Bronchial epithelial cell (primary cell): ENCODE measurements at regions not wholly inside any gene's neighbourhood (a gene's known extent, or its start where the extent isn't known, plus 50 kb on each side); places are given as distances from the start of the nearest gene placed in this dataset.

Source experiments
- DNase-seq: peaks from one replicate; pipeline ENCODE4 v3.0.0-alpha.2; 2010; ENCODE audit warnings: low read depth
- FAIRE-seq: peaks from 2 replicates; lab custom pipeline; 2011; peaks lifted over from hg19 to GRCh38; lab: Jason Lieb, UNC
- H3K27me3 ChIP-seq: 2 replicates; pipeline ENCODE4 v1.5.1; 2011; ENCODE audit warnings: low read length; ENCODE audit not compliant: control insufficient read depth, insufficient read depth
- H3K36me3 ChIP-seq: 2 replicates; pipeline ENCODE4 v1.5.1; 2011; ENCODE audit warnings: low read length; ENCODE audit not compliant: control insufficient read depth, insufficient read depth
- H3K4me3 ChIP-seq: 2 replicates; pipeline ENCODE4 v1.5.1; 2011; ENCODE audit warnings: mild to moderate bottlenecking, low read depth, low read length, control low read depth
- TF ChIP-seq, protein P1 (sequence below): IDR thresholded peaks from 2 replicates; pipeline ENCODE4 v1.5.1; 2011; ENCODE audit warnings: mild to moderate bottlenecking, moderate library complexity, low read length, control low read depth, inconsistent platforms; ENCODE audit not compliant: insufficient read depth, severe bottlenecking

DNA sequence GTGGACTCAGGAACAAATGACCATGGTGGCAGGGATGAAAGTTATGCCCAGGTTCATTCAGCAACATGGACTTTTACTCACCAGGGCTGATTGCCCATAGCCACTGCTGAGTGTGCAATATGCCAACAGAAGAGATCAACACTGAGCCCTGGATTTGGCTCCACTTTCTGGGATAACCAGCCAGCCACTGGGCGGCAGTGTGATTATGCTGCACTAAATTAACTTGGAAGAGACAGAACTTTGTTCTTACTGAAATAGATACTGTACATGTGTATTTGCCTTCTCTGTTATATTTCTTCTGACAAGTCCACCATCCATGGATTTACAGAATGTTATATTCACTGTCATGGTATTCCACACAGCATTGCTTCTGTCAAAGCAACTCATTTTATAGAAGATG lies 257.4 kb downstream of the TDRD3 start:
- no peaks in the 10 kb centered on the region for H3K36me3 ChIP-seq
- DNase-seq (peak; percentile 53), FAIRE-seq (no peak)
- no peak overlapping the region for H3K4me3 ChIP-seq
- TF ChIP-seq, protein P1, sequence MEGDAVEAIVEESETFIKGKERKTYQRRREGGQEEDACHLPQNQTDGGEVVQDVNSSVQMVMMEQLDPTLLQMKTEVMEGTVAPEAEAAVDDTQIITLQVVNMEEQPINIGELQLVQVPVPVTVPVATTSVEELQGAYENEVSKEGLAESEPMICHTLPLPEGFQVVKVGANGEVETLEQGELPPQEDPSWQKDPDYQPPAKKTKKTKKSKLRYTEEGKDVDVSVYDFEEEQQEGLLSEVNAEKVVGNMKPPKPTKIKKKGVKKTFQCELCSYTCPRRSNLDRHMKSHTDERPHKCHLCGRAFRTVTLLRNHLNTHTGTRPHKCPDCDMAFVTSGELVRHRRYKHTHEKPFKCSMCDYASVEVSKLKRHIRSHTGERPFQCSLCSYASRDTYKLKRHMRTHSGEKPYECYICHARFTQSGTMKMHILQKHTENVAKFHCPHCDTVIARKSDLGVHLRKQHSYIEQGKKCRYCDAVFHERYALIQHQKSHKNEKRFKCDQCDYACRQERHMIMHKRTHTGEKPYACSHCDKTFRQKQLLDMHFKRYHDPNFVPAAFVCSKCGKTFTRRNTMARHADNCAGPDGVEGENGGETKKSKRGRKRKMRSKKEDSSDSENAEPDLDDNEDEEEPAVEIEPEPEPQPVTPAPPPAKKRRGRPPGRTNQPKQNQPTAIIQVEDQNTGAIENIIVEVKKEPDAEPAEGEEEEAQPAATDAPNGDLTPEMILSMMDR, result peak; percentile 81
- no peaks in the 10 kb centered on the region for H3K27me3 ChIP-seq

DNA sequence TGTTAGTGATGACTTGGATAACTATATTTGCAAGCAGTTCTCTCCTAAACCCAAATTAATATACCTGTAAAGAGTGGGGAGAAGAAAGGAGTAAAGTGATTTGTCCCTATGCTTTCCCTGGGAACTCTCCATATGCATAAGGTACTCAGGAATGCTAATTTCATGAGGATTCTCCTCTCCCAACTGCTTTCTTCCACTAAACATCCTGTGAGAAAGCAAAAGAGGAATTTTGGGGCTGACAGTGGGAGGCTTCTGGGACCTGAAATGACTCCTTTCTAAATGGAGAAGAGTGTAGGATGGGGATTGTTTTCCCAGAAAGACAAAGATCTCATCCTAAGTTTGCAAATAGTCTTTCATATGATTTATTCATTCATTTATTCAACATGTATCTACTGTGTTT lies 250.5 kb downstream of the TDRD3 start:
- TF ChIP-seq, protein P1, result no peak
- H3K4me3 ChIP-seq, result no peak overlapping the region
- H3K36me3 ChIP-seq, result no peaks in the 10 kb centered on the region
- FAIRE-seq, result no peak
- no peak for DNase-seq
- H3K27me3 ChIP-seq, result no peaks in the 10 kb centered on the region

DNA sequence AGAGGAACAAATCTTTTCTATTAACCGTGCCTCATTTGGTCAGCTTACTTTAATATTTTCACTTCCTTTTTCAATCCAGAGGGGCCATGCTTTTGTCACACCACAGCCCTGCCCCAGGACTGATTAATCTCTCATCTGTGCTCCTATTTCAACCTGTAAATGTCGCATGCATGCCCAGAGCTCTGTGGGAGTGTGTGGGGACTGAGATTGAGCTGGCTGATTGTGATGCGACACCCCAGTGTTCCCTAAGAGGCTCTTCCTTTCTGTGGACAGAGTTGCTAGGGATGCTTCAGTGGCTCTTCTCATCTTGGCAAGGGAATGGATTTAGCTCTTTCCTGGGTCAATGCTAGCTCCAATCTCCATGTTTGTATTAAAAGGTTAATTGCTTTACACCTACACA lies 249.6 kb downstream of the TDRD3 start:
- no peak overlapping the region for H3K4me3 ChIP-seq
- TF ChIP-seq, protein P1, result no peak
- DNase-seq, result no peak
- H3K36me3 ChIP-seq, result no peaks in the 10 kb centered on the region
- FAIRE-seq, result no peak
- H3K27me3 ChIP-seq, result no peaks in the 10 kb centered on the region

DNA sequence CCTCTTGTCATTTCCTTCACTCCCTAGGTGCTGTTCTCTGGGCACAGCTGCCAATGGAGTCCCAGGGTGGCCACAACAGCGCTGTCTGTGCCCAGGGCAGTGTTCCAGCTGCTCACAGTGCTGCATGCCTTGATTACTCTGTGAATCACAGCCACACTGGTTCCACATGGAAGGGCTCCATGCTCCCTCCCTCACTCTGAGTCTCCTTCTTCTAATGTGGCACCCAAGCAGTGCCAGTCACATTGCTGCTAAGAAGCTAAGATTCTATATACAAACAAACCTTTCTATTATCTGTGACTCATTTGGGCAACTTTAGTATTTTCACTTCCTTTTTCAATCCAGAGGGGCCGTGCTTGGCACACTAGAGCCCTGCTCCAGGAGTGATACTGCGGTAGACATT lies 248.7 kb downstream of the TDRD3 start:
- no peak for FAIRE-seq
- Histone ChIP-seq H3K4me3 (no peak overlapping the region), H3K27me3 (no peaks in the 10 kb centered on the region), H3K36me3 (no peaks in the 10 kb centered on the region)
- no peak for DNase-seq
- TF ChIP-seq, protein P1, result no peak

DNA sequence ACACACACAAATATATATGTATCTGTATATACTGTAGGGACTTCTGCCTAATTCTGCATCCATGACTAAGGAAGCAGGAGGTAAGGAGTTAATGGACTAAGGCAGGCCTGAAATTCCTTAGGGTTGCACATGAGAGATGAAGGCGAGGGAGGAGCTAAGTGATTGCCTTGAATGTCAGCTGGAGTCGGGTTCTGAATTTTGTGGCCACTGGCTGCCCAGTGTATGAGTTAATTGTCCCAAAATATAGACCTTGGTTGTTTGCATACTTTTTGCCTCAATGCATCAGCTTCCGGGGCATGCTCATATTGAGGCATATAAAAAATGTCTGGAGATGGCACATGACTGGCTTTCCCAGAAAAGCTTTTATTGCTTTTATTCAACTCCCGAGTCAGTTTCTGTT lies 245.5 kb downstream of the TDRD3 start:
- no peak for FAIRE-seq
- H3K36me3 ChIP-seq, result no peaks in the 10 kb centered on the region
- no peaks in the 10 kb centered on the region for H3K27me3 ChIP-seq
- TF ChIP-seq, protein P1, result no peak
- no peak for DNase-seq
- H3K4me3 ChIP-seq, result no peak overlapping the region

DNA sequence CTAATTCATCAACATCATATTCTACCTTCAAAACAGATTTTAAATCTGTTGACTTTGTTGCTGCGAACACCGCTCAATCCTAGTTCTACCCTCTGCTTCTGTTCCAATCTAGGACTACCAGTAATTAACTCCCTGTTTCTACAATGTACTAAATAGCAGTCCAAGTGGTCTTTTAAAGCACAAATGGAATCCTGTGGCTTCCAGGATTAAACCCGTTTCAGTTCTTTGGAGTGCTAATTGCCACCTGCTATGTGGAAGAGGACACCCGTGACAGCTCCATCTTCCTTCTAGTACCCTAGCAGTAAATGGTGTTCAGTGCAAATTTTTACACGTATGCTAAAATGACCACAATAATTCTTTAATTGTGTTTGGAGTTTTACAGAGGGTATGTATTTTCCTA lies 232.1 kb downstream of the TDRD3 start:
- DNase-seq (no peak), FAIRE-seq (no peak)
- no peak overlapping the region for H3K4me3 ChIP-seq
- TF ChIP-seq, protein P1, result no peak
- H3K27me3 ChIP-seq, result no peaks in the 10 kb centered on the region
- no peaks in the 10 kb centered on the region for H3K36me3 ChIP-seq
